Natural killer cell (primary cell): ENCODE measurements at regions not wholly inside any gene's neighbourhood (a gene's known extent, or its start where the extent isn't known, plus 50 kb on each side); places are given as distances from the start of the nearest gene placed in this dataset.

Experiments used
- ATAC-seq, 3 donors: fragments of 150-1000 bp in 2 of 3; fragments of 200-7000 bp in 1 of 3; cut with Tn5 transposase; 1 replicate in 1 of 3; 2 replicates in 2 of 3; pipeline ENCODE4 v1.10.0; 2021; ENCODE audit warnings: mild to moderate bottlenecking in 2 of 3, moderate library complexity in 2 of 3
- DNase-seq, 2 donors: peaks; one replicate each; pipeline versions ENCODE4 v3.0.0 to v3.0.0-alpha.2; 2013 to 2021; ENCODE audit warnings: mixed read lengths in 1 of 2
- H3K27ac ChIP-seq: one replicate; pipeline ENCODE4 v1.5.1; 2013; ENCODE audit warnings: mild to moderate bottlenecking, low read length
- H3K27me3 ChIP-seq: one replicate; pipeline ENCODE4 v1.6.1; 2013; ENCODE audit warnings: low read length; ENCODE audit not compliant: control insufficient read depth, insufficient read depth
- H3K36me3 ChIP-seq: one replicate; pipeline ENCODE4 v1.6.1; 2013; ENCODE audit warnings: low read length; ENCODE audit not compliant: control insufficient read depth, insufficient read depth
- H3K4me1 ChIP-seq: one replicate; pipeline ENCODE4 v1.6.1; 2013; ENCODE audit warnings: low read length; ENCODE audit not compliant: control insufficient read depth, insufficient read depth
- H3K4me3 ChIP-seq: one replicate; pipeline ENCODE4 v1.5.1; 2013; ENCODE audit warnings: low read length
- H3K9me3 ChIP-seq: one replicate; pipeline ENCODE4 v1.6.1; 2013; ENCODE audit warnings: low read length; ENCODE audit not compliant: control insufficient read depth, insufficient read depth
- H3K27ac Mint-ChIP-seq, 2 donors: one replicate each; pipeline ENCODE4 v1.8.0; 2022; ENCODE audit warnings: mild to moderate bottlenecking in 2 of 2, mixed read lengths in 2 of 2, moderate library complexity in 1 of 2
- H3K27me3 Mint-ChIP-seq, 2 donors: one replicate each; pipeline ENCODE4 v1.8.0; 2022; ENCODE audit warnings: low read depth in 2 of 2, mixed read lengths in 2 of 2
- H3K36me3 Mint-ChIP-seq: one replicate; pipeline ENCODE4 v1.8.0; 2022; ENCODE audit warnings: mixed read lengths
- H3K4me1 Mint-ChIP-seq, 2 donors: one replicate each; pipeline ENCODE4 v1.8.0; 2022; ENCODE audit warnings: mixed read lengths in 2 of 2
- H3K4me3 Mint-ChIP-seq: one replicate; pipeline ENCODE4 v1.8.0; 2022; ENCODE audit warnings: mild to moderate bottlenecking, moderate library complexity, mixed read lengths
- H3K9me3 Mint-ChIP-seq, 2 donors: one replicate each; pipeline ENCODE4 v1.8.0; 2022; ENCODE audit warnings: mixed read lengths in 2 of 2
- CTCF ChIP-seq: fragments of 200-600 bp; IDR thresholded peaks from one replicate; pipeline ENCODE4 v1.8.0; 2022; ENCODE audit warnings: antibody characterized with exemption
- WGBS: methylation state at CpG from one replicate; pipeline ENCODE4 v1.1.7; 2013; ENCODE audit warnings: missing lambda C conversion rate; ENCODE audit not compliant: insufficient coverage; 5-methylcytosine and 5-hydroxymethylcytosine counted together
- intact Hi-C: fragments of 100-400 bp; cut with micrococcal nuclease; formaldehyde crosslinking; loops from one replicate; pipeline ENCODE4 v1.14.2; 2022

GRCh38 chr3:86782286-86782685 lies 208.7 kb downstream of the VGLL3 start:
- no peak for TF ChIP-seq CTCF
- ATAC-seq = no peak
- H3K27ac ChIP-seq = no peak overlapping the region
- no peaks in the 10 kb centered on the region for H3K4me1 Mint-ChIP-seq
- H3K36me3 Mint-ChIP-seq = no peaks in the 10 kb centered on the region
- no peak overlapping the region for H3K27ac Mint-ChIP-seq
- no peak for DNase-seq
- H3K4me3 Mint-ChIP-seq = no peak overlapping the region
- peaks cover 2 to 7% of the 10 kb centered on the region in 2 donors for H3K9me3 Mint-ChIP-seq
- no peaks in the 10 kb centered on the region for H3K9me3 ChIP-seq
- no peaks in the 10 kb centered on the region for H3K27me3 ChIP-seq
- H3K36me3 ChIP-seq = no peaks in the 10 kb centered on the region
- 61% methylated on average over 2 of the region's 2 CpGs for WGBS
- intact Hi-C loops = no loop called here
- no peak overlapping the region for H3K4me3 ChIP-seq
- no peaks in the 10 kb centered on the region for H3K4me1 ChIP-seq
- no peaks in the 10 kb centered on the region for H3K27me3 Mint-ChIP-seq

- Mint-ChIP-seq H3K4me3 (no peak overlapping the region), H3K4me1 (no peaks in the 10 kb centered on the region), H3K27ac (no peak overlapping the region), H3K27me3 (no peaks in the 10 kb centered on the region), H3K9me3 (peaks cover 0 to under 1% of the 10 kb centered on the region in 2 donors), H3K36me3 (no peaks in the 10 kb centered on the region)
- H3K27me3 ChIP-seq = no peaks in the 10 kb centered on the region
- no peaks in the 10 kb centered on the region for H3K4me1 ChIP-seq
- no peak for ATAC-seq
- intact Hi-C loops = no loop called here
- H3K36me3 ChIP-seq = no peaks in the 10 kb centered on the region
- H3K9me3 ChIP-seq = no peaks in the 10 kb centered on the region
- WGBS = no CpG with 5 or more reads among the region's 3 CpGs
- H3K27ac ChIP-seq = no peak overlapping the region
- no peak for TF ChIP-seq CTCF
- no peak for DNase-seq
- H3K4me3 ChIP-seq = no peak overlapping the region
Observed at GRCh38 chr3:86774082-86774691, 216.8 kb downstream of the VGLL3 start.

GRCh38 chr3:86772699-86773098 lies 218.2 kb downstream of the VGLL3 start:
- 75% methylated on average over 5 of the region's 5 CpGs for WGBS
- Mint-ChIP-seq H3K36me3 (no peaks in the 10 kb centered on the region), H3K4me3 (no peak overlapping the region), H3K9me3 (no peaks in the 10 kb centered on the region), H3K4me1 (no peaks in the 10 kb centered on the region), H3K27ac (no peak overlapping the region), H3K27me3 (no peaks in the 10 kb centered on the region)
- no peaks in the 10 kb centered on the region for H3K4me1 ChIP-seq
- H3K4me3 ChIP-seq = no peak overlapping the region
- no peak overlapping the region for H3K27ac ChIP-seq
- intact Hi-C loops = no loop called here
- ATAC-seq (no peak), DNase-seq (no peak)
- TF ChIP-seq CTCF = no peak
- H3K36me3 ChIP-seq = no peaks in the 10 kb centered on the region
- no peaks in the 10 kb centered on the region for H3K27me3 ChIP-seq
- H3K9me3 ChIP-seq = no peaks in the 10 kb centered on the region
